ENCODE measurements at regions not wholly inside any gene's neighbourhood (a gene's known extent, or its start where the extent isn't known, plus 50 kb on each side); places are given as distances from the start of the nearest gene placed in this dataset.
"Not testable (repeated sequence)": the region's sequence is repeated elsewhere in the genome, so short reads cannot be mapped to it uniquely, and the experiment has no call there.

GRCh38 chr6:37084665-37085064 is 79.2 kb downstream of the FGD2 start:
- TF ChIP-seq CTCF, POLR2A, POLR2AphosphoS5 (IDR thresholded peaks at IDR 0.05): not testable (repeated sequence)

All from sigmoid colon (tissue), 4 donors.